CD1c-positive myeloid dendritic cell (primary cell): ENCODE measurements at regions not wholly inside any gene's neighbourhood (a gene's known extent, or its start where the extent isn't known, plus 50 kb on each side); places are given as distances from the start of the nearest gene placed in this dataset.
A peak's percentile ranks its signal among the peaks of the same experiment; 100 is the strongest.

Experiments
- DNase-seq: peaks from one replicate; pipeline ENCODE4 v3.0.0-alpha.2; 2016; ENCODE audit errors: extremely low spot score

DNA sequence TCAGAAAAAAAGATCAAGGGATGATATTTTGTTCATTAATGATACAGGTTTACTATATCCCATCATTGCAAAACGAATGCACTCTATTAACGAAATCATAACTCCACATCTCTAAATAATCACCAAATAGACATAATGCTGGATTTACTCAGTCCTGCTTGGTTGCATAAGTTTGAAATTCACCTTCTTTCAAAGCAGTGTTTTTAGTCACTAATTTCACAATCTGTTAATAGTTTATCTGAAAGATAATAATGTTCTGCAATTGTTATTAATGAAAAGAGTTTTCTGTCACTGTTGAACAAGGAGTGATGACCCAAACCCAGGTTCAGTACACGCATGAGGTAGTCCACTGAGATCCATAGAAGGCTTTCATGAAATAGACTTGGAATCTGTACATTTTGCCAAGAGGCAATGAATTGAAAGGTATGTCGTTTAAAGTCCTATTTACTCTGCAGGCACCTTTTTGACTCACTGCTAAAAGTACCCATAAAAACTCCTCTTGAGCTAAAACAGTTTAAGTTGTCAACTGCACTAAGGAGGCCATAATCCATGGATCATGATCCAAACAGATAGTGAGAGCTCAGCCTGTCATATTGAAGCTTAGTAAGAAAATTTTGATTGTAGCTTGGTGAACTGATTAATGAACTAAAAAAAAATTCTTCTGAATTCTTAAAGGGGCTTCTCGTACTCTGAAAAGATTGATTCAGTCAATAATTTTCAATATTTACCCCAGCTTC lies 75.6 kb upstream of the MBNL1 start:
- peak; percentile 34 for DNase-seq

DNA sequence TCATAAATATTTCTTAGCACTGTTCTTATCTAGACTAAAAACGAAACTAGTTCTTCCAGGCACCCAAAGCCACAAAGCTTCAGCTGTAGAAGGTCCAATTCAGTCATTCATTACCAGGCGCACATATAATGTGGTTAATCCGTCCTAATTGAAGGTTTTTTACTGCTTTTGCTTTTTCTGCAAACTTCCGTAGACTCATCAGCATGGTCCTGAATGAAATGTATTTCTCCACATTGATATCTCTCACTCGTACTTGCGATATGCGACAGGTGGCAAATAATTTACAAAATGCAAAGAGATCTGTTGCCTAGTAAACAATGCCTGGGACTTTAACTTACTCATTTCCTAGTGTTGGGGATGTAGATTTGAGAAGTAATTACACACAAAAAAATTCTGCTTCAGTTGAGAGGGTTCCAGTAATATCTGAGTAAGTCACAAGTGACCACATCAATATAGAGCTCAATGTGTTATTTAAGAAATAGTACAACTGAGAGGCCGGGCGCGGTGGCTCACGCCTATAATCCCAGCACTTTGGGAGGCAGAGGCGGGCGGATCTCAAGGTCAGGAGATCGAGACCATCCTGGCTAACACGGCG lies 75.0 kb upstream of the MBNL1 start:
- peak; percentile 64 for DNase-seq

- DNase-seq = no peak
Observed at GRCh38 chr3:152195206-152195605, 73.5 kb upstream of the MBNL1 start.

- DNase-seq = peak; percentile 91
Observed at GRCh38 chr3:152196782-152197181, 71.9 kb upstream of the MBNL1 start.

DNA sequence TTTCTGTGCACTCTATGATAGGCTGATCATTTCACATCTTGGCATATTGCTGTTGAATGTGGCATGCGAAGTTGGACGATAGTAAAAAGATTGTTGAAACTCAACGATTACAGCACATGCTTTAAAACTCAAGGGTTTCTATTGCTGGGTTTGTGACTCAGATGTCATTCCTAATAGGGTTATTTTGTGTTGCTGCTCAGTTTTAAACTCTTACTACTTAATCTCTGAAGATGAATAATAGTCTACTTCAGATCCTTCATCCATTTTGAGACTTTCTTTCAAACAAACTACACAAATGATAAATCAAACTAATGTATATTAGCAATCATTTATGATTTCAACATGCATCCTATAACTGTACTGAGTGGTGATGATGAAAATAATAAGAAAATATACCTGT lies 71.3 kb upstream of the MBNL1 start:
- DNase-seq = peak; percentile 63

DNA sequence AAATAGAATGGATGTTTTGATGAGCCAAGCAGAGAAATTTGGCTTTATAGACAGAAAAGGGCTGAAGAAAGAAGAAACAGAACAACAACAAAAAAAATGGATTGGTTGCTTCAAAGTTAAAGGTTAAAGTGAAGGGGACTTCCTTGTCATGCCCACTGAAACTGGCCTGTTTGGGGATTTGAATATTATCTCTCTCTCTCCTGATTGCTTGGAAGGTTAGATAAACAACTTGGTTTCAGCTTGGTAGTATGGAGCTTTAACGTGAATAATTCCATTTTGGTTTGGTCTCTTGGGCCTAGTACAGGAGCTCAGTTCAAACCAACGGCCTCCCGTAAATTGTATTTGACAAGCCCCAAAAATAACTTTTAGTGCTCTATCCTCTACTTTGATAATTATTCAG lies 70.8 kb upstream of the MBNL1 start:
- DNase-seq = peak; percentile 61

- no peak for DNase-seq
Observed at GRCh38 chr3:152198665-152199064, 70.1 kb upstream of the MBNL1 start.

DNA sequence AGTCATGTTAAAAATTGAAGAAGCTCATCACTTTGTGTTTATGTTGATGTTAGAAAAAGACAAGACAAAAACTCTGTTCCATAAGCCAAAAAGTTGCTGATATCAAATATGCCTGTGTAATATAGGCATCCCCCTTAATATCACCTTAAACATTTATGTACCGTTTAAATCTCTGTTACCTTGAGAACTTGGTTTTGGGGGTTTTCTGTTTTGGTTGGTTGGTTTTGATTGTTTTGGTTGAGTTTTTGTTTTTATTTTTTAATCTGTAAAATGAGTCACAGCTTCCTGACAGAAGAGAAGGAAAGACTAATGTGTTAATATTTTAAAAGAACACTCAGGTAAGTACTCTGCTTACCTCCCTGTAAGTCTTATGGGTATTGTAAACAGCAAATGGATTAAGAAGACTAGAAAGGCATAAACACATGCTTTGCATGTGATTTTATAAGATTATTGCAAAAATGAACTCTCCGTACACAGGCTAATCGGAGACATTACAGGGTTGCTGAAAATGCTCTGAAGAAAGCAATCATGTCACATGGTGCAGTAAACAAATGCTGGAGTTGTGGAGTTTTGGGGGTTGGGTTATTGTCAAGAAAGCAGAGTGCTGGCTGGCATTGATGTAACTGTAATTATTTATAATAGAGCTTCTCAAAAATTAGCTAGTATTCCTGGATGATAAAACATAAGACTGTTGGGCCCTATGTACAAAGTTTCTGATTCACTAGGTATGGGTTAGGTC lies 69.5 kb upstream of the MBNL1 start:
- peak; percentile 42 for DNase-seq

DNA sequence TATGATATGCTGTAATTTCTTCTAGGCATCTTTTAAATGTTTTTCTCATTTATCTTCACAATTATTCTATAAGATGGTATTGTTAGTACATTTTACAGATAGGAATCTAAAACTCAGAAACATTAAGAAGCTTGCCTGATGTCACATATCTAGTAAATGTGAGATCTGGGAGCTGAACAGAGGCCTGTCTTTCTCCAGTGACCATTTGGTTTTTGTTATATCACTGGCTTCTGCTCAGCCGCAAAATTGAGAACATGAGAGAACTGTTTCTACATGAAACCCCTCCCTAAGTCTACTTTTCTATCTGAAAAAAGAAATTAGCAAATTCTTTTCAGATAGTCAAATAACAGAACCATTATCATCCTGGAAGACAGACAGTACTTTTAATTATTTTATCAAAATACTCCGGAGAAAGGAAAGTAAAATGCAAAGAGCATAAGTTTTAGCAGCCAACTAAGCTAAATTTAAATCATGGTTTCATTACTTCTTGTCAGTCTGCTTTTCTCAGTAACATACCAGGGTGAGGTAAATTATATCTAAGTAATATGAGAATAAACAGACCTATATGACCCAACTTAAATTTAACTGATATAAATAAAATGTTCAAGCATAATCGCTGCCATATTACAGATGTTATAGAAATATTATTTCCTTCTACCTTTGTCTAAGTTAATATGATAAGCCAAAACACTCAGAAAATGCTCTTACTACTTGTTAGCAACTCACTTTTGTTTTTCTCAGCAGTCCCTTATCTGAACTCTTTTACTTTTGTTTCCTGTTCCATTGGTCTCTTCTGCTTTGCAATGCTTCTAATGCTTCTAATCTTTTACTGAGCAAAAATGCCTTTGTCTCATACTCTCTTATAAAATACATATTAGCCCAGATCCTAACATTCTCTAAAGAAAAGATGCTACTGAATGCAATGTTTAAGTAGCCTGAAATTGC lies 68.0 kb upstream of the MBNL1 start:
- peak; percentile 42 for DNase-seq

DNA sequence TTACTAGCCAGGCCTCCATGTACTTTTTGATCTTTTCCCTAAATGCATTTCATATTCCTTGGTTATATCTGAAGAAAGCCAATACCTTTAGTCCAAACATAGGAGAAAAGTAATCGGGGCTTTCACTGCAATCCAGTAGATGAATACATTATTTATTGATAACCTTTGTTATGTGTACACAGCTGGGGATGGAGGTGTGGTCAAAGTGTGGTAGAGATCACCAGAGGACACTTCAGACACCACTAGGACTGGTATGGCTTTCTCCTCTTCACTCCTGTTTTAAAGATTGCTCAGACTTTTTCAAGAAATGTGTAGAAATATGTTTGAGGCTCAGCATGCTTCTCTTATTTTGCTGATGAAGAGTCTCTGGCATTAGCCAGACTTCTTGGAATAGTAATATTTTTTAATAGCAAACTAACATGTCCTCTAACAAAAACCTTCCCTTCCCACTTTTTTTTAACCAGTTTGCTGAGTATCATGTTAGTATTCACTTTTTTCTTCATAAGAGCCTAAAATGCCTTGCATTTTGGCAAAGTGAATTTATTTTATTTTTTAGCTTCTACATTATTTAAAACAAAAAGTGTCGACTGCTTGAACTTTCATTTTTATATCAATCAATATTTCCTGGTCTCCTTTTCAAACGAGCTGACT lies 65.6 kb upstream of the MBNL1 start:
- DNase-seq = peak; percentile 29

- DNase-seq = no peak
Observed at GRCh38 chr3:152203652-152204051, 65.1 kb upstream of the MBNL1 start.

- DNase-seq = peak; percentile 33
Observed at GRCh38 chr3:152204218-152204617, 64.5 kb upstream of the MBNL1 start.

- DNase-seq = peak; percentile 86
Observed at GRCh38 chr3:152205097-152205593, 63.6 kb upstream of the MBNL1 start.

GRCh38 chr3:152206243-152206760 lies 62.4 kb upstream of the MBNL1 start:
- no peak for DNase-seq

DNA sequence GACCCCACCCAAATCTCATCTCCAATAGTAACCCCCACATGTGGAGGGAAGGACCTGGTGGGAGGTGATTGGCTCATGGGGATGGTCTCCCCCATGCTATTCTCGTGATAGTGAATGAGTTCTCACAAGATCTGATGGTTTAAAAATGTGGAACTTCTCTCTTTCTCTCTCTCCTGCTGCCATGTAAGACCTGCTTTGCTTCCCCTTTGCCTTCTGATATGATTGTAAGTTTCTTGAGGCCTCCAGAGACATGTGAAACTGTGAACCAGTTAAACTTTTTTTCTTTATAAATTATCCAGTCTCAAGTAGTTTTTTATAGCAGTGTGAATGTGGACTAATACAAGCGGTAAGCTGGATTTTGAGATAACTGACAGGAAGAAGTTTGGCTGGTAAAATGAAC lies 60.3 kb upstream of the MBNL1 start:
- DNase-seq = no peak

GRCh38 chr3:152209060-152209459 lies 59.7 kb upstream of the MBNL1 start:
- no peak for DNase-seq

- no peak for DNase-seq
Observed at GRCh38 chr3:152209776-152210175, 59.0 kb upstream of the MBNL1 start.

GRCh38 chr3:152210697-152211096 lies 58.0 kb upstream of the MBNL1 start:
- no peak for DNase-seq

GRCh38 chr3:152211655-152212054 lies 57.1 kb upstream of the MBNL1 start:
- DNase-seq = no peak

DNA sequence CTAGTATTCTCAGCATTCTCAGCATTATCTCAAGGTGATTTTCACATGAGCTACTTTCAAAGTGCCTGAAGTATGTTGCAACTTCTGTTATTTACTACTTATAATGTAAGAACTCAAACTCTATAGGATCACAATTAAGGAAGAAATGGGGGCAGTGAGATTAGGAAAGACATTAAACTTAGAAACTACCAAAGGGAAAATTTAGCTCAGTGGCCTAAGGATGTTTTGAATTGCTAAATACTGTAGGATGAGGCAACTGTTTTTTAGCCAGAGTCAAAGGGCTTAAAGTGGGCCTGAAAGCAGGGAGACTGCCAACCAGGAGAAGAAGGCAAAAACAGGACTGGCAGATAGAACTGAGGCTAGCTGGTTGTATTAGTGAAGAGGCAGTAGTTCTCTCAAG lies 55.5 kb upstream of the MBNL1 start:
- DNase-seq = peak; percentile 42

DNA sequence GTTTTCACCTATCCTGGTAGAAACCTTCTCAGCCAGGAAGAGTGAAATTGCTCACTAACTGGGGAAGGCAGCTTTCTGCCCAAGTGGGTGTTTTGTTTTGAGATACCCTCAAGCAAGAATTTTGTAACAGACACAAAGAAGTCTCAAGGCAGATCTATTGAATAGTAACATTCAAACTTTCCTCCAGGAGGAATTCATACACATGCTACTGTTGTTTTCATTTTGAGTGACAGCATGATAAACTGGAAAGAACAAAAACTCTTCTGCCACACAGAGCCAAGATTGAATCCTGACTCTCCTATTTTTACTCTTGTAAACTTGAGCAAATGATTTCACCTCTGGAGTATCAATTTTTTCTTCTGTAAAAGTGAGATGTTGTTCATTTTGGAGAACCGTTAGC lies 54.8 kb upstream of the MBNL1 start:
- no peak for DNase-seq
